ENCODE measurements at regions not wholly inside any gene's neighbourhood (a gene's known extent, or its start where the extent isn't known, plus 50 kb on each side); places are given as distances from the start of the nearest gene placed in this dataset.

GRCh38 chr4:17332478-17332877 lies 179.4 kb downstream of the QDPR start:
- TF ChIP-seq, protein P1, sequence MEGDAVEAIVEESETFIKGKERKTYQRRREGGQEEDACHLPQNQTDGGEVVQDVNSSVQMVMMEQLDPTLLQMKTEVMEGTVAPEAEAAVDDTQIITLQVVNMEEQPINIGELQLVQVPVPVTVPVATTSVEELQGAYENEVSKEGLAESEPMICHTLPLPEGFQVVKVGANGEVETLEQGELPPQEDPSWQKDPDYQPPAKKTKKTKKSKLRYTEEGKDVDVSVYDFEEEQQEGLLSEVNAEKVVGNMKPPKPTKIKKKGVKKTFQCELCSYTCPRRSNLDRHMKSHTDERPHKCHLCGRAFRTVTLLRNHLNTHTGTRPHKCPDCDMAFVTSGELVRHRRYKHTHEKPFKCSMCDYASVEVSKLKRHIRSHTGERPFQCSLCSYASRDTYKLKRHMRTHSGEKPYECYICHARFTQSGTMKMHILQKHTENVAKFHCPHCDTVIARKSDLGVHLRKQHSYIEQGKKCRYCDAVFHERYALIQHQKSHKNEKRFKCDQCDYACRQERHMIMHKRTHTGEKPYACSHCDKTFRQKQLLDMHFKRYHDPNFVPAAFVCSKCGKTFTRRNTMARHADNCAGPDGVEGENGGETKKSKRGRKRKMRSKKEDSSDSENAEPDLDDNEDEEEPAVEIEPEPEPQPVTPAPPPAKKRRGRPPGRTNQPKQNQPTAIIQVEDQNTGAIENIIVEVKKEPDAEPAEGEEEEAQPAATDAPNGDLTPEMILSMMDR (conservative IDR thresholded peaks at IDR 0.05; ENCODE audit: low read depth, low read length), result no peak
- no peak for TF ChIP-seq EZH2phosphoT487 (IDR thresholded peaks at IDR 0.05; ENCODE audit: borderline replicate concordance, low read length)
- TF ChIP-seq EZH2 (IDR thresholded peaks at IDR 0.05; ENCODE audit: low read length, unreplicated experiment), result no peak
